ENCODE measurements at regions not wholly inside any gene's neighbourhood (a gene's known extent, or its start where the extent isn't known, plus 50 kb on each side); places are given as distances from the start of the nearest gene placed in this dataset.

GRCh38 chr17:12522336-12522735 lies 143.4 kb upstream of the MYOCD start:
- H3K4me1 ChIP-seq (ENCODE audit: control insufficient read depth, insufficient read depth, low read length): no peaks in the 10 kb centered on the region
- in situ Hi-C loops (cut with HindIII; ENCODE audit: low pct_unique_long_range_greater_than_20kb, low sequenced_read_pairs): no loop called here
- POLR2A ChIA-PET: no interaction called here

GRCh38 chr17:12522743-12523183 lies 142.9 kb upstream of the MYOCD start:
- Histone ChIP-seq H3K27me3 (ENCODE audit: control insufficient read depth, insufficient read depth, low read length) (no peaks in the 10 kb centered on the region), H3K9me3 (ENCODE audit: control insufficient read depth, insufficient read depth, low read depth, low read length) (no peaks in the 10 kb centered on the region), H3K27ac (ENCODE audit: low read length) (no peak overlapping the region), H3K36me3 (ENCODE audit: control insufficient read depth, insufficient read depth, low read length) (no peaks in the 10 kb centered on the region), H3K4me3 (ENCODE audit: low read depth in 2 of 2, low read length in 2 of 2) (no peak overlapping the region), H3K4me1 (ENCODE audit: control insufficient read depth, insufficient read depth, low read length) (no peaks in the 10 kb centered on the region)
- DNase-seq (ENCODE audit: low read depth, low spot score): no peak
- intact Hi-C loops (cut with micrococcal nuclease; ENCODE audit: unreplicated experiment) (no loop called here), in situ Hi-C loops (cut with HindIII; ENCODE audit: low pct_unique_long_range_greater_than_20kb, low sequenced_read_pairs) (no loop called here)
- TF ChIP-seq REST (IDR thresholded peaks at IDR 0.05; ENCODE audit: insufficient read depth in 1 of 2, low read depth in 2 of 2, low read length in 1 of 2): no peak
- TF ChIP-seq TCF7L2 (IDR thresholded peaks at IDR 0.05; ENCODE audit: low read depth, low read length): peak; percentile 50; the same call in 1 of the 2 replicates
- BruUV-seq (replicated peaks): no TSS peak
- POLR2A ChIA-PET: no interaction called here
- no peak for ATAC-seq
- CTCF ChIA-PET: no interaction called here

More at GRCh38 chr17:12522336-12522735, 143.4 kb upstream of the MYOCD start:
- no TSS peak for BruUV-seq (replicated peaks)
- H3K36me3 ChIP-seq (ENCODE audit: control insufficient read depth, insufficient read depth, low read length): no peaks in the 10 kb centered on the region
- H3K27ac ChIP-seq (ENCODE audit: low read length): no peak overlapping the region
- H3K4me3 ChIP-seq (ENCODE audit: low read depth in 2 of 2, low read length in 2 of 2): no peak overlapping the region
- DNase-seq (ENCODE audit: low read depth, low spot score) (no peak), ATAC-seq (no peak)
- H3K9me3 ChIP-seq (ENCODE audit: control insufficient read depth, insufficient read depth, low read depth, low read length): no peaks in the 10 kb centered on the region
- no peaks in the 10 kb centered on the region for H3K27me3 ChIP-seq (ENCODE audit: control insufficient read depth, insufficient read depth, low read length)
- intact Hi-C loops (cut with micrococcal nuclease; ENCODE audit: unreplicated experiment): no loop called here
- no peak for TF ChIP-seq CTCF (IDR thresholded peaks at IDR 0.05)
- no peak for TF ChIP-seq POLR2AphosphoS5 (IDR thresholded peaks at IDR 0.05; ENCODE audit: low read depth, low read length)
- no peak for TF ChIP-seq SIN3A (IDR thresholded peaks at IDR 0.05; ENCODE audit: borderline replicate concordance, insufficient read depth, low read depth, low read length)
- TF ChIP-seq TCF7L2 (IDR thresholded peaks at IDR 0.05; ENCODE audit: low read depth, low read length): no peak
- TF ChIP-seq REST (IDR thresholded peaks at IDR 0.05; ENCODE audit: insufficient read depth in 1 of 2, low read depth in 2 of 2, low read length in 1 of 2): no peak
- CTCF ChIA-PET: no interaction called here
